GM12874 (cell line): ENCODE measurements at regions not wholly inside any gene's neighbourhood (a gene's known extent, or its start where the extent isn't known, plus 50 kb on each side); places are given as distances from the start of the nearest gene placed in this dataset.

Source experiments
- CTCF ChIP-seq: IDR thresholded peaks from 2 replicates; pipeline ENCODE4 v1.5.1; 2011; ENCODE audit warnings: low read depth, mild to moderate bottlenecking, control low read depth, low read length, moderate library complexity; ENCODE audit not compliant: insufficient read depth

- no peak for TF ChIP-seq CTCF
Measured at GRCh38 chrX:8390771-8391170, 73.9 kb upstream of the VCX3B start.

GRCh38 chrX:8403988-8404387 is 60.6 kb upstream of the VCX3B start:
- TF ChIP-seq CTCF = no peak

GRCh38 chrX:8404471-8404870 is 60.2 kb upstream of the VCX3B start:
- TF ChIP-seq CTCF = no peak

GRCh38 chrX:8404926-8405325 is 59.7 kb upstream of the VCX3B start:
- no peak for TF ChIP-seq CTCF

- TF ChIP-seq CTCF = no peak
Measured at GRCh38 chrX:8405631-8406030, 59.0 kb upstream of the VCX3B start.

- no peak for TF ChIP-seq CTCF
Measured at GRCh38 chrX:8413279-8413678, 51.4 kb upstream of the VCX3B start.
